HFFc6 (cell line): ENCODE measurements at regions not wholly inside any gene's neighbourhood (a gene's known extent, or its start where the extent isn't known, plus 50 kb on each side); places are given as distances from the start of the nearest gene placed in this dataset.

Source experiments
- DNase-seq: peaks from one replicate; pipeline ENCODE4 v3.0.0-alpha.2; 2018
- H3K27ac Mint-ChIP-seq: 2 replicates; pipeline ENCODE4 v1.8.0; 2020; ENCODE audit warnings: mild to moderate bottlenecking, mixed read lengths
- H3K27me3 Mint-ChIP-seq: 2 replicates; pipeline ENCODE4 v1.8.0; 2021; ENCODE audit warnings: mild to moderate bottlenecking, moderate library complexity, mixed read lengths; ENCODE audit not compliant: insufficient read depth
- H3K36me3 Mint-ChIP-seq: 2 replicates; pipeline ENCODE4 v1.8.0; 2021; ENCODE audit warnings: low read depth, mixed read lengths
- H3K4me1 Mint-ChIP-seq: 2 replicates; pipeline ENCODE4 v1.8.0; 2020; ENCODE audit warnings: low read depth, mixed read lengths
- H3K4me3 Mint-ChIP-seq: 2 replicates; pipeline ENCODE4 v1.8.0; 2020; ENCODE audit warnings: mild to moderate bottlenecking, moderate library complexity, mixed read lengths
- H3K9me3 Mint-ChIP-seq: 2 replicates; pipeline ENCODE4 v1.8.0; 2020; ENCODE audit warnings: mild to moderate bottlenecking, mixed read lengths
- TF ChIP-seq, protein P1 (sequence below): fragments of 200-600 bp; sonication (generic); IDR thresholded peaks from 2 replicates; pipeline ENCODE4 v1.5.0; 2021; ENCODE audit warnings: antibody characterized with exemption, mild to moderate bottlenecking

DNA sequence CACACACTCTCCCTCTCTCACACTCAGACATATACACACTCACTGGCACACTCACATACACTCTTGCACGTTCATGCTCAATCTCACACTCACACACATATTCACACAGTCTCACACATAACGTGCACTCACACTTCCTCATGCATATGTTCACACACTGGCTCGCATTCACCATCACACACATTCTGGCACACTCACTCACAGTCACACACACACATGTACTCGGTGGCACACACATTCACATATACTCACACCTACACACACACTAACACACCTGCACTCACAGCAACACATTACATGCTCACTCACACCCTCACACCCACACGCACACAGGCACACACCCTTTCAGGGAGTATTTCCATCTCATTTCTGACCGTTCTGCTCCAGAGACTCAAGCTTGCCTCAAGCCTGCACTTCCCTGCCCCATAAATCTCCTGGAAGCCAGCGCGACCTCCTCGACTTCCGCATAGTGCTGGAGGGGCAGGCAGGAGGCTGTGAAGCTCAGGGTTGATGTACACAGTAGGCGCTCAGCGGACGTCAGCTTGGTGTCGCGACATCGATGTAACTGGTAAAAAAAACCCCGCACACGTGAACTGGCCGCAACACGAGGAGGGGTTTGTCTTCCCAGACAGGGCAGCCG lies 66.7 kb upstream of the FOXF1 start:
- TF ChIP-seq, protein P1, sequence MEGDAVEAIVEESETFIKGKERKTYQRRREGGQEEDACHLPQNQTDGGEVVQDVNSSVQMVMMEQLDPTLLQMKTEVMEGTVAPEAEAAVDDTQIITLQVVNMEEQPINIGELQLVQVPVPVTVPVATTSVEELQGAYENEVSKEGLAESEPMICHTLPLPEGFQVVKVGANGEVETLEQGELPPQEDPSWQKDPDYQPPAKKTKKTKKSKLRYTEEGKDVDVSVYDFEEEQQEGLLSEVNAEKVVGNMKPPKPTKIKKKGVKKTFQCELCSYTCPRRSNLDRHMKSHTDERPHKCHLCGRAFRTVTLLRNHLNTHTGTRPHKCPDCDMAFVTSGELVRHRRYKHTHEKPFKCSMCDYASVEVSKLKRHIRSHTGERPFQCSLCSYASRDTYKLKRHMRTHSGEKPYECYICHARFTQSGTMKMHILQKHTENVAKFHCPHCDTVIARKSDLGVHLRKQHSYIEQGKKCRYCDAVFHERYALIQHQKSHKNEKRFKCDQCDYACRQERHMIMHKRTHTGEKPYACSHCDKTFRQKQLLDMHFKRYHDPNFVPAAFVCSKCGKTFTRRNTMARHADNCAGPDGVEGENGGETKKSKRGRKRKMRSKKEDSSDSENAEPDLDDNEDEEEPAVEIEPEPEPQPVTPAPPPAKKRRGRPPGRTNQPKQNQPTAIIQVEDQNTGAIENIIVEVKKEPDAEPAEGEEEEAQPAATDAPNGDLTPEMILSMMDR = no peak
- Mint-ChIP-seq H3K27ac (no peak overlapping the region), H3K27me3 (peaks cover 53% of the 10 kb centered on the region), H3K9me3 (no peaks in the 10 kb centered on the region), H3K4me1 (no peaks in the 10 kb centered on the region), H3K36me3 (no peaks in the 10 kb centered on the region), H3K4me3 (no peak overlapping the region)
- no peak for DNase-seq

DNA sequence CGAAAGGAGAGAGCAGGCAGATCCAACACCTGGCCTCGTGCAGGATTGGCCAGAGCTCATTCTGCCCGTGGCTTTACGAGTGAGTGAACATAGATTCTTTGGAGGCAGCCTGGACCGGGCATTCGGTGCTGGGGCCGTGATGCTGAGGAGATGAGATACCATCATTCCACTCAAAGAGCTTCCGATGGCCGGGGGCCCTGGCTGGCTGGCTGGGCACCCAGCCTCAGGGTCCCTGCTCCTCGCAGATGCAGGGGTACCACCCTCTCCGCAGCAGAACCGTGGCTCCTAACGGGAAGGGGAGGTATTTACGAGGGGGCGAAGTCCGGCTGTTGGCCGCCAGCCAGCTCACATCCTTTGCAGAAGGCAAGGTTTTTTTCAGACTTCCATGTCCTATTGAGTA lies 66.1 kb upstream of the FOXF1 start:
- H3K27me3 Mint-ChIP-seq = peaks cover 58% of the 10 kb centered on the region
- H3K4me1 Mint-ChIP-seq = no peaks in the 10 kb centered on the region
- no peaks in the 10 kb centered on the region for H3K9me3 Mint-ChIP-seq
- H3K27ac Mint-ChIP-seq = no peak overlapping the region
- DNase-seq = no peak
- TF ChIP-seq, protein P1 = no peak
- no peaks in the 10 kb centered on the region for H3K36me3 Mint-ChIP-seq
- no peak overlapping the region for H3K4me3 Mint-ChIP-seq

DNA sequence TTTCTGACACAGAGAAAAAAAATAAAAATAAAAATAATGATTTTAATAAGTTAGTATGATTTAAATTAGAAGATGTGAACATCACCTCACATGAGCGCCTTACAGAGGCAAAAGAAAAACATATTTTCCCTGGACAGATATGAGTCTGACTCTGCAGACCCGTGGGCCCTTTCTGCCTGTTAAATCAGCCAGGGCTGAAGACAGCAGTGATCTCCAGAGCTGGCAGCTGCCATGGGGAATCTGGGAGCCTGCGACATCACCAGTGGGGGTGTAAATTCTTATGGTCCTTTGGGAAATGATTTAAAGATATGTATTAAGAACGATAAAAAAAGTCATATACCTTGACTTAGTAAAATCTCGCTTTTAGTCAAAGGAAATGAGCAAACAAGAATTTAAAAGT lies 65.7 kb upstream of the FOXF1 start:
- Mint-ChIP-seq H3K27ac (no peak overlapping the region), H3K9me3 (no peaks in the 10 kb centered on the region), H3K4me1 (no peaks in the 10 kb centered on the region), H3K36me3 (no peaks in the 10 kb centered on the region), H3K27me3 (peaks cover 55% of the 10 kb centered on the region), H3K4me3 (no peak overlapping the region)
- TF ChIP-seq, protein P1 = no peak
- no peak for DNase-seq

DNA sequence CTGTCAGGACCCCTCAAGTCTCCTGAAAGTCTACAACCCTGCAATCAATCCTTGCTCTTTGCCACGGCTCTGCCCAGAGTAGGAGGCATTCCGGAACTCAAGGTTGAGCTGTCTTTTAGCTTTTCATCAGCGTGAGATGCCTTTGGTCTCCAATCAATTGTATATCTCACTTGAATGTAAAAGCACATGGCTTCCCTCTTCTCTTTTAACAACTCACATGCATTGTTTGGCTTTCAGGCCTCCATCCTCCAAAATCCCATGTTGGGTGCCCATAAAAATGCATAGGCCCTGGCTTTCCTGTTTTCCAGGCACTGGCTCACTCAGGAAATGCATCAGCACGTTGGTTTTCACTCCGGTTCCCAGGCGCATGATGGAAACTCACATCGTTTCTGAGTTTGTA lies 64.0 kb upstream of the FOXF1 start:
- no peak overlapping the region for H3K4me3 Mint-ChIP-seq
- no peaks in the 10 kb centered on the region for H3K36me3 Mint-ChIP-seq
- DNase-seq = no peak
- H3K27me3 Mint-ChIP-seq = peaks cover 56% of the 10 kb centered on the region
- no peaks in the 10 kb centered on the region for H3K9me3 Mint-ChIP-seq
- TF ChIP-seq, protein P1 = no peak
- no peaks in the 10 kb centered on the region for H3K4me1 Mint-ChIP-seq
- H3K27ac Mint-ChIP-seq = no peak overlapping the region

DNA sequence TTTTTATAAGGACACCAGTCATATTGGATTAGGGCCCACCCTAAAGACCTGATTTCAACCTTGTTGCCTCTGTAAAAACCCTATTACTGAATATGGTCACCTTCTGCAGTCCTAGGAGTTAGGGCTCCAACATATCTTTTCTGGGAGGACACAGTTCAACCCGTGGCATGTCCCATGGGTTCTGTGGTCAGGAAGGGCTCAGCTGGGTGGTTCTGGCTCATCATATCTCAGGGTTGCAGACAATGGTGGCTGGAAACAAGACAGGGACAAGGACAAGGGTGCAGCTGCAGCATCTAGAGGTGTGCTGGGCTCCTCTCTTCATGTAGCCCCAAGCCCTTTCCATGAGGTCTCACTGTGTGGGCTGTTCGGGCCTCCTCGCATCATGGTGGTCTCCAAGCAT lies 63.1 kb upstream of the FOXF1 start:
- no peak overlapping the region for H3K27ac Mint-ChIP-seq
- H3K4me1 Mint-ChIP-seq = no peaks in the 10 kb centered on the region
- H3K27me3 Mint-ChIP-seq = peaks cover 55% of the 10 kb centered on the region
- no peaks in the 10 kb centered on the region for H3K9me3 Mint-ChIP-seq
- TF ChIP-seq, protein P1 = no peak
- H3K36me3 Mint-ChIP-seq = no peaks in the 10 kb centered on the region
- H3K4me3 Mint-ChIP-seq = no peak overlapping the region
- no peak for DNase-seq
